Gastroesophageal sphincter (tissue), 3 donors: ENCODE measurements at regions not wholly inside any gene's neighbourhood (a gene's known extent, or its start where the extent isn't known, plus 50 kb on each side); places are given as distances from the start of the nearest gene placed in this dataset.

ENCODE experiments used
- CTCF ChIP-seq, 4 experiments: fragments of 200-600 bp in 2 of 4; fragments of 450-650 bp in 2 of 4; sonication (generic) in 1 of 4; IDR thresholded peaks; one replicate each; pipeline ENCODE4 v1.5.1; 2017 to 2019; ENCODE audit warnings: antibody characterized with exemption in 4 of 4, mild to moderate bottlenecking in 2 of 4, moderate library complexity in 2 of 4
- EP300 ChIP-seq: sonication (generic); formaldehyde crosslinking; IDR thresholded peaks from one replicate; pipeline ENCODE4 v1.6.1; 2017; ENCODE audit warnings: antibody characterized with exemption, mild to moderate bottlenecking
- POLR2A ChIP-seq, 2 donors: fragments of 450-650 bp; IDR thresholded peaks; one replicate each; pipeline ENCODE4 v1.6.1; 2017; ENCODE audit warnings: antibody characterized with exemption in 2 of 2, mild to moderate bottlenecking in 2 of 2, moderate library complexity in 1 of 2

GRCh38 chr11:109815500-109816150, 277.6 kb upstream of the ZC3H12C start:
- no peak for TF ChIP-seq CTCF (IDR thresholded peaks at IDR 0.05)
- TF ChIP-seq EP300, result no peak
- TF ChIP-seq POLR2A (IDR thresholded peaks at IDR 0.05), result no peak
